CD4-positive, alpha-beta T cell treated with Interleukin-1 beta for 1 hour (primary cell): ENCODE measurements at regions not wholly inside any gene's neighbourhood (a gene's known extent, or its start where the extent isn't known, plus 50 kb on each side); places are given as distances from the start of the nearest gene placed in this dataset.

Experiments
- DNase-seq, 2 donors: peaks; one replicate each; pipeline ENCODE4 v3.0.0-alpha.2; 2020 to 2022

GRCh38 chr7:18369011-18369410, 126.5 kb upstream of the HDAC9 start:
- DNase-seq = no peak

- no peak for DNase-seq
Observed at GRCh38 chr7:18370633-18371032, 124.9 kb upstream of the HDAC9 start.

DNA sequence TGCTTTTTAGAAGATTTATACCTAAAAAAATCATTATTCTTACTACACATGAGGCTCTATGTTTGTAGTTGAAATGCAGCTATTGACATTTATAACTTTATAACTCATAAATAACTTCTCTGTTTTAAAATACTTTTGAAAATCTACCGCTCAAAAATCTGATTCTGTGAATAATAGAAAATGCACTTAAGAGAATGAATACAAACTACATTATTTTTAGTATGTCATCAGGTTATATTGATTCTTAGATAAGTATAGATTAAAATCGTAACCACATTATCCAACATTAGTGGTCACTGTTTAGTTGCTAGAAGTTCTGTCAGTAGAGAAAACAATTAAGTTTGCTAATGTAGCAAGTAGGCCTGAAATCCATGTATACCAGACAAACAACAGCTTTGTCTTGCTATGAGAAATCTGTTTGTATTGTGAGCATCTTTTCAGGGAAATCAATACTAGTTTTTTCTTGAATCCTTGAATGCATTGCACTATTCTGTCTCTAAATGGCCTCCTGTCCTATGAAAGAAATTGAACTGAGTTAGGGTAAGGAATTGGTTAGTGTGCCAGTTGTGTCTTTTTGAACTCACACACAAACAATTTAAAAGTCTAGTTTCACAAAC, 116.5 kb upstream of the HDAC9 start:
- DNase-seq = no peak

DNA sequence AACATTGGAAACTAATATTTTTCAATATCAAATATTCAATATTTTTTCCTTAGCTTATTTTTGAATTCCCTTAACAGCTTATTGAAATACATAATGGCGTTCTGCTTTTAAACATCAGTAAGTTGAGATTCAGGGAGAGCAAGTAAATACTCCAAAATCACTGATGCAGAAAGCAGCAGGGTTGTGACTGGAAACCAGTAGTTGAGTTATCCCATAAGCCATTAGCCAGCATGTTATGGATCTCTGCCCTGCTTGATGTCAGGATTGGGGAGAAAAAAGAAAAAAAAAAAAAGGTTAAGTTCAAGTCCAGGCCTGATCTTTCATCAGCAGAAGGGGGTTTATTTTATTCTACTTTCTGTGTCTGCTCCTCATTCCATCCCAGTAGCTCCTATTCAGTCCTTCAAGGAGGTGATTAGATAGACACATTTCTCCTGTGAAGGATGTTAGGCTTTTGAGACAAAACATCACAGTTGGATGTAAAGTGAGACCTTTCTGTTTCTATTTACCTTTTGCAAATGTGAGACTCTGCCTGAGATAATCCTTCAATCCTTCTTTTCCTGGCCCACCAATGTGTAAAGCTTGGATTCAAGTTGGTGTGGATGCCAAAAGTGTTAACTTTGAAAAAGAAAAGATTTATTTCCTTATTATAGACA, 110.9 kb upstream of the HDAC9 start:
- DNase-seq = no peak

DNA sequence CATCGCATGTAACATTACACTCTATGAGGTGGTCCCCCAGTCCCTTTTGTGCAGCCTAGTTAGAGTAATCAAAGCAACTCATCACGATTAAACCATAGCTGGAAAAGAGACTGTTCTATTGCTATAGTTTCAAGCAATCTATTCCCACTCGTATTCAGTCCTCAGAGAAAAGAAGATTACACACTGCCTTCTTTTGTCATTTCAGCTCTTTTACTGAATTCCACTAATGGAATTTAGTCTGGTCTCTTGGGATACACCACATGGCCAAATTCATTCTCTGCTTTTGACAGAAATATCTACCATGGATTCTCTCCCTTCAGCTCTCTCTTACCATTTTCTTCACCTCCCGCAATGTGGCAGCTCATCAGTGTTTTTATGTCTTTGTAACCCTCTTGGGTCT, 108.9 kb upstream of the HDAC9 start:
- no peak for DNase-seq

GRCh38 chr7:18387191-18387735, 108.3 kb upstream of the HDAC9 start:
- no peak for DNase-seq

GRCh38 chr7:18390535-18390907, 105.0 kb upstream of the HDAC9 start:
- DNase-seq = no peak

DNA sequence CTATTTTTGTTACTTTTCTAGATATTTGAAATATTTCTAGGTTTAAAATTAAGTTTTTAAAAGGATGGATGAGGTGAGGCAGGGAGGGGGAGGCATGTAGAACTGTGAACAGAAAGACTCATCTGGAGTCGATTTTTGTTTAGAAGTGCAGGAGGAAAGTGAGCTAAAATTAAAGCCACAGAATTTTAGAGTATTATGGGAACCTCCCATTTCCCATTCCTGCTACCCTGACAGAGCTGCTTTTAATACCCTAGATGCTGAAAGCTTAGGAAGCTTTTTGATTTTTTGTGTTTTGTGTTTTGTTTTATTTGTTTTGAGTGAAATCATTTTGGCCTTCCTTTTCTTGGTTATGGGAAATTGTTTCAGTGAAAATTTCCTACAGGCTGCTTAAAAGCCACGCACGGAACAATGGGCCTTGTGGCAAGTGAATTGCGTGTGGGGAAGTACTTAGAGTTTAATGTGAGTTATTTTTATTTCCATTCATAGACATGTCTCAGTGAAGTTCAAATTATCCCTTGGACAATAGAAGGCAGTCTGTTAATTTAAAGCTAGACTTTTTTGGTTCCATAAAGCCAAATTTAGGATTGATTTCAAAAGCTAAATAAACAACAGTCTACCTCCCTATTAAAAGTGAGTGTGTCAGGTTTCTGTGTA, 102.0 kb upstream of the HDAC9 start:
- DNase-seq = no peak

DNA sequence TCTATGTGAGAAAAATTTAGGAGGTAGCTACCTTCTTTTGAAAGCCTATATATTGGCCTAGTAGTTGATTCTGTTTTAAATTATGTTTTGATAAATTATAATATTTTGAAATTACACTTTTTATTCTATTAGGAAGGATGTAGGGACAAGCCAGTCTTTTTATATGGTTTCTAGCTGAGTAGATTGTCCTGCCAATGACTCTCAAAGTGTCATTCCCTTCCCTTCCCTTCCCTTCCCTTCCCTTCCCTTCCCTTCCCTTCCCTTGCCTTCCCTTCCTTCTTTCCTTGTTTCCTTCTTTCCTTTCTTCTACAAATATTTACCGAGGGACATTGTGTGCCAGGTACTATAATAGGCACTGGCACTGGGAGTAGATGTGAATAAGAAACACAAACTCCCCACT, 99.7 kb upstream of the HDAC9 start:
- DNase-seq = no peak

GRCh38 chr7:18396953-18397352, 98.6 kb upstream of the HDAC9 start:
- DNase-seq = no peak

DNA sequence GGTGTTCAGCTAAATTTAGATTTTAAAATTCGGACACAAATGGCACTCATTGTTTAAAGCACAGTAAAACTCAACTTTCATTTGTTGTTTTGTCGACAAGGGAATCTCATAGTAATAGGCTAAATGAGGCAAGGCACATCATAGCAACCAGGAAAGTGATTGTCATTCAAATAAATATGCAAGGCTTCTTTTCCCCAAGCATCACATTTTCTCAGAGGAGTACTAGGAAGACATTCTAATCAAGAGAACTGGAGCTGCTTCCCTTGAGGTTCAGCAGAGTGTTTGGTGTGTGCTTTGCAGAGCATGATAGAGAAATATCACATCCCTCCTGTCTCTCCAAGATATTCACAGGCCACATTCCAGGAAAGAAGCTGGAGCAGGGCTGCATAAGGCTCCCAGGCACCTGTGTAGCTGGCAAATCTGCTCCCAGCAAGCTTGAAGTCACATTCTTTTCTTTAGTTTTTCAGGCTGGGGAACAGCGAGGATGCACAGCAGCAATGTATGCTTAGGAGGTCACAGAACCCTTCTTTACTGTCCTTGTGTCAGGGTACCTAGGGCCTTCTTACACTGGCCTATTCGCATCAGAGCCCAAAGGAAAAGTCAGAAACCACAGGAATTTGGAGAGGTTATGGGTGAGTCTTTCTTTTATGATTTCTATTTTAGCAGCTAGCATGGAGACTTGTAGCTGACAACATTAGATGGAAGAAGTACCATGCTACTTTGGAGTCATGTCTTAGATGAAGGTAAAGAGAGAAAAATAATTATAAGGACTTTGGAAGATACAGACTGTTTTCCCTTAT, 95.9 kb upstream of the HDAC9 start:
- DNase-seq = no peak

- no peak for DNase-seq
Observed at GRCh38 chr7:18400275-18400674, 95.3 kb upstream of the HDAC9 start.

- no peak for DNase-seq
Observed at GRCh38 chr7:18400726-18401125, 94.8 kb upstream of the HDAC9 start.

GRCh38 chr7:18401757-18402156, 93.8 kb upstream of the HDAC9 start:
- DNase-seq = no peak

DNA sequence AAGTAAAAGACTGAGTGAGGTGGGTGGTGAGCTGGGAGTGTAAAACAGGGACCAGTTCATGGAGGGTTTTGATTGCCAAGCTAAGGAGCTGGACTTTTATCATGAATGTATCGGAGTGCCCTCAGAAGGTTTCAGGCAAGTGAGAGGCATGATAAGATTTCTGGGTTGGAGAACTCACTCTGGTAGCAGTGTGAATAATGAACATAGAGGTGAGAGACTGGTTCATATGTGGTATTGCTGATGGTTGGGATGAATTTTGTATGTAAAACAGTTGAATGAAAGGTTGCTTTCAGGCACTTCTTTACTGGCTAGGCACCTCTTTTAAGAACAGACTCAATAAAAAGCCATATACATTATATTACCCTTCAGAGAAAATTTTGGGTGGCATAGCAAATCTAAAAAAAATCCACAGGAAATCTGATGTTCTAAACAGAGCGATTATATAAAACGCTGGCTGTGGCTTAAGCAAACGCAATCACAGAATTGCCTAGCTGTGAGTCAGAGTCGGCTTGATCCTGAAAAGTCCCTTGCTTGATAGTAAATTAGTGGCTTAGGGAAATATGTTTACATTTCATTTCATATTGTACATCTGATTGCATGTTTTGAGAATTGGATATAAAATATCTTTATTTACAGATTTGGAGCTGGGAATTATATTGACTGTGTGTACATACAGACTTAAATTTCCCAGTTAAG, 92.9 kb upstream of the HDAC9 start:
- no peak for DNase-seq

DNA sequence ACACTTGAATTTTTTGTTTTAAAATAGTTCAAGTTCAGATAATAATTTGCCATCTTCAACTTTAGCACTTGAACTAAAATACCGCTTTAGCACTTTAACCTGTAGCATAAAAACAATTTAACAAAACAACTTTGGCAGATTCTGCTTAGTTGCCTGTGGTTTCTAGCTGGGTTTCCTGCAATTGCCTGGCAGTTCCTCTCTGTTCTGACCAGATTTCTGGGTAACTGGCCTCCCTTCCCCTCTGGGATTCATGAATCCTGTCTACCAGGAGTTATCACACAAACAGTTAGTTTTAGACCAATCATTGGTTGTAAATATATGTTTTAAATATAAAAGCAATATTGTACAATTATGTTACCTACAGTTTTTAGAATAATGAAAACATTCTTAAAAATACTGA, 89.8 kb upstream of the HDAC9 start:
- no peak for DNase-seq

DNA sequence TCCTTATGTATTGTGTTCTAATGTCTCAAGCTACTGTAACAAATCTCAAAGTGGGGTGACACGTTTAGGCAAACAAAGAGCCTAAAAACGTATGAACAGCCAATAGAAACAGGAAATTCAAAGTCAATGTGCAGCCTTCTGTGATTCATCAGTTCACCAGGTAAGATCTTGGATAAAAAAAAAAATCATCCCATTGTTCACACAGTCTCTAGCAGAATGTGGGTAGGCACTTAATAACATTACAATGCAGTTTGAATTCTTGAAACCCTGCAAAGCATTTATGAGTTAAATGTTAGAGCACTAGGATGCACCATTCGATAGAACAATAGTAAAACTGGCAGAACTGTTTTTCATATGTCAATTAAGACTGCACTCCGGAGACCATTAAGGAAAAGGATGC, 88.2 kb upstream of the HDAC9 start:
- DNase-seq = no peak

- no peak for DNase-seq
Observed at GRCh38 chr7:18408461-18408860, 87.1 kb upstream of the HDAC9 start.

- no peak for DNase-seq
Observed at GRCh38 chr7:18408868-18409267, 86.7 kb upstream of the HDAC9 start.

DNA sequence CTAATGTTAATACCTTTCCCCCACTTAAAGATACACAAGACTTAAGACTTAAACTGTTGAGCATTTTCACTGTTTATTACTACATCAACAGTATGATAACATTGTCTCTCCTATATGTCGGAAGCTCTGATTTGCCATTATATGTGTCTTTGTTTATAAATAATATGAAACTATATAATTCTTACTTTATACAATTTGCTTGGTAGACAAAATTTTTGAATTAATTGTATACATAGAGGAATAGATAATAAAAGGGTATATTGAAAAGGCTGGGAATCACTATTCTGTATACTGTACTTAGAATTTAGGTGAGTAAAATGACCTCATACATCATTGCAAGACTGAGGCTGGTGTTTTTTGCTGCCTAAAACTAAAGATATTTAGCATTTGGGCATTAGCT, 82.1 kb upstream of the HDAC9 start:
- no peak for DNase-seq

DNA sequence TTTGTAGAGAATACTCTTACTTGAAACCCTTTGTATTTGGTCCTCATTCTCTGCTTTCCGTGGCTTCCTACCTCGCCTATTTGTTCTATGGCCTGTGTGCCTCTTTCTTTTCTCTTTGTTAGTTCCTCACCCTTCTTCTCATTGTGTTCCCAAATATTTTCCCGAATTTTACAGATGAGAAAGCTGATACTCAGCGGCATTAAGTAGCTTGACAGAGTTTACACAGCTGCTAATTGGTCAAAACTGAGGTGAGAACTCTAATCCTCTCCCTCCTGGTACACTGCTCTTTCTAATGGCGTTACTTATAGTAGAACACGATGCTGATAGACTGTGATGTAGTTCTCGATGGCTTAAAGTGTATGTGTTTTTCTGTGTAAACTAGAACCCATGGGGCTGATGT, 80.7 kb upstream of the HDAC9 start:
- no peak for DNase-seq

- no peak for DNase-seq
Observed at GRCh38 chr7:18416988-18417387, 78.6 kb upstream of the HDAC9 start.

DNA sequence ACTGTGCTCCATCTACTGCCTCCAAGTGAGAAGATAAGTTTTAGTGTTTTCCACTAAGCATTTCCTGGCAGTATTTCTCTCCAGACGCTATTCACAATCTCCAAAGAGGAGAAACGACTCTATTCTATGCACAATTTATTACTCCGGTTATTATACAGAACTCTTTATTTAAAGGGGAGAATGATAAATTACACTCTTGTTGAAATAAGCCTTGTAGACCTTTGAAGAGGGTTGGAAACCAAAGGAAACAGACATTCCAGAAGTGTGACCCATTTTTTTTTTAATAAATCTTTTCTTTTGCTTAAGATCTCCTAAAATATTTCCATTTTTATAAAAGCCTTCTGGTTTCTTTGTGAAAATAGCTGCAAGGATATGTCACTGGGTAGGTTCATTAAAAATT, 76.1 kb upstream of the HDAC9 start:
- no peak for DNase-seq
